ENCODE measurements at regions not wholly inside any gene's neighbourhood (a gene's known extent, or its start where the extent isn't known, plus 50 kb on each side); places are given as distances from the start of the nearest gene placed in this dataset.

DNA sequence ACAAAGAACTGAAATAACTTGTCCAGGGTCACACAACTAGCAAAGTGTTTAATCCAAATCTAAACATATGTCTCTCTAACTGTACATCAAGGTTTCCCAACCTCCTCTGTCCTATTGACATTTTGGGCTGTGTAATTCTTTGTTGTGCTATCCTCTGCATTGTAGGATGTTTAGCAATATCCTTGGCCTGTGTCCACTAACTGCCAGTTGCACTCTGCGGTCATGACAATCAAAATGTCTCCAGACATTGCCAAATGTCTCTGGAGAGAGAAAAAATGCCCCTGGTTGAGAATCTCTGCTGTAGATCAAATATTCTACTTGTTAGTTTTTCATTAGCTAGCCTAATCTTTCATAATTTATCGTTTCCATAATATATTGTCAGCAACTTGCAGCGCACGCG is 353.4 kb upstream of the NEGR1 start:
- TF ChIP-seq, protein P1, sequence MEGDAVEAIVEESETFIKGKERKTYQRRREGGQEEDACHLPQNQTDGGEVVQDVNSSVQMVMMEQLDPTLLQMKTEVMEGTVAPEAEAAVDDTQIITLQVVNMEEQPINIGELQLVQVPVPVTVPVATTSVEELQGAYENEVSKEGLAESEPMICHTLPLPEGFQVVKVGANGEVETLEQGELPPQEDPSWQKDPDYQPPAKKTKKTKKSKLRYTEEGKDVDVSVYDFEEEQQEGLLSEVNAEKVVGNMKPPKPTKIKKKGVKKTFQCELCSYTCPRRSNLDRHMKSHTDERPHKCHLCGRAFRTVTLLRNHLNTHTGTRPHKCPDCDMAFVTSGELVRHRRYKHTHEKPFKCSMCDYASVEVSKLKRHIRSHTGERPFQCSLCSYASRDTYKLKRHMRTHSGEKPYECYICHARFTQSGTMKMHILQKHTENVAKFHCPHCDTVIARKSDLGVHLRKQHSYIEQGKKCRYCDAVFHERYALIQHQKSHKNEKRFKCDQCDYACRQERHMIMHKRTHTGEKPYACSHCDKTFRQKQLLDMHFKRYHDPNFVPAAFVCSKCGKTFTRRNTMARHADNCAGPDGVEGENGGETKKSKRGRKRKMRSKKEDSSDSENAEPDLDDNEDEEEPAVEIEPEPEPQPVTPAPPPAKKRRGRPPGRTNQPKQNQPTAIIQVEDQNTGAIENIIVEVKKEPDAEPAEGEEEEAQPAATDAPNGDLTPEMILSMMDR (IDR thresholded peaks at IDR 0.05) = no peak
- TF ChIP-seq POLR2A (IDR thresholded peaks at IDR 0.05) = no peak
- intact Hi-C loops (cut with DNase I) = no loop called here
- WGBS, 4 donors = 68 to 90% (median 72%) methylated on average over 5 of the region's 5 CpGs

DNA sequence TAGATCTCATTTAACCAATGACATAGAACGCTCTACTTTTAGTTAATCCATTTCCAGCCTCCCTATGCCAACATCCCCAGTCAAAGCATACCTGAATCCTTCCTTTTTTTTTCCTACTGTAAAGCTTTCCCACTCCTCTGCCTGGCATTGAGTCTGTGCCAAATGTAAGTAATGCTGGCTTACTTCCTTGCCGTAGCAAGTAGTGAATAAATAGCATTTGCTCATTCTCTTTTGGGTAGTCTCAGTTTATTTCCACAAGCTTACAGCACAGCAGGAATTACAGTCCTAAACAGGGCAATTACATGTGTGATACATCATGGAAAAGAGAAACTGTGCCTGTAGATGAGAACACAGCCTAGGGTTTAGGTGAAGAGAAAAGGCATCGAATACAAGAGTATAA is 352.6 kb upstream of the NEGR1 start:
- ATAC-seq = no peak
- Histone ChIP-seq H3K4me1 (no peaks in the 10 kb centered on the region), H3K36me3 (no peaks in the 10 kb centered on the region), H3K27ac (no peak overlapping the region), H3K9me3 (no peaks in the 10 kb centered on the region), H3K27me3 (no peaks in the 10 kb centered on the region), H3K4me3 (no peak overlapping the region)
- no peak for DNase-seq
- intact Hi-C loops (cut with DNase I) = no loop called here
- TF ChIP-seq, protein P1 (IDR thresholded peaks at IDR 0.05) = no peak
- TF ChIP-seq POLR2A (IDR thresholded peaks at IDR 0.05) = no peak
- 74 to 87% (median 75%) methylated on average over 3 of the region's 3 CpGs for WGBS, 4 donors

More for the DNA sequence above, 353.4 kb upstream of the NEGR1 start:
- DNase-seq = no peak
- no peak overlapping the region for H3K4me3 ChIP-seq
- no peaks in the 10 kb centered on the region for H3K36me3 ChIP-seq
- H3K9me3 ChIP-seq = no peaks in the 10 kb centered on the region
- no peak for ATAC-seq
- H3K27me3 ChIP-seq = no peaks in the 10 kb centered on the region
- no peak overlapping the region for H3K27ac ChIP-seq
- no peaks in the 10 kb centered on the region for H3K4me1 ChIP-seq

DNA sequence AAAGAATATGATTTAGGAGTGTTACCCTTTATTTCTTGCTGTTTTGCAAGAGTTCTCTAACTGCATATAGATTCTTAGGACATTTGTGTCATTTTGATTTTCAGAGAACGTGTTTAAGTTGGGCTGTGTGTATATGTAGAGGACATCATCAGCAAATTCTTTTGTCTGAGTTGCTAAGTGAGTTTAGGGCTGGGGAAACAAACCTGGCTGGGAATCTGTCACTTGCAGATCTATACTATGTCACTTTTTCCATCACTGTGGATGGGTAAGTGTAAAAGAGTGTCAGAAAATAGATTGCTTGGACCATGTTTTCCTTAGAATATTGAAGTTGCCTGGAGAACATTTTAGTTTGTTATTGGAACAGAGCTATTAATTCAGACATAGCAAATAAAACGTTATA is 349.1 kb upstream of the NEGR1 start:
- no peak for ATAC-seq

DNA sequence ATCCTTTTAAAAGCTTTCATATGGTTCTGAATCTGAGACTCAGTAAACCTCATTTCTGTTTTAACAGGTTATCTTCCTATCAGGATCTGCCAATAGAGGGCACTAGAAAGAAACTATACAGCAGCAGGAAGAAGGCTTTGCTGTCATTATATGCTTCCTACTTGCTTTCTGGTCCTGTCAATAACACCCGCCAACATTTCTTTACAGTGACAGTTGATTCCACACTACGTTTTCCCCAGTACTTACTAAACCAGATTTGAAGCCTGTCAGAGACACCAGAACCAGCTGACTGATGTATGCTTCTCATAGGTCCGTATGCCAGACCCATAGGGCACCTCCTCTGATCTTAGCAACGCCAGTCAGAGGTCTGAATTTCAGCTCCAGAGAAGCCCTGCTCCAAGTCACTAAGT is 341.0 kb upstream of the NEGR1 start:
- no peak overlapping the region for H3K27ac ChIP-seq
- intact Hi-C loops (cut with DNase I) = no loop called here
- H3K4me1 ChIP-seq = no peaks in the 10 kb centered on the region
- no peaks in the 10 kb centered on the region for H3K27me3 ChIP-seq
- peak overlapping the region in 9 of 12 donors; percentile 22 to 47 (median 38) for H3K4me3 ChIP-seq
- H3K9me3 ChIP-seq = no peaks in the 10 kb centered on the region
- WGBS, 4 donors = 19 to 21% (median 20%) methylated on average over 4 of the region's 4 CpGs
- no peak for TF ChIP-seq POLR2A (IDR thresholded peaks at IDR 0.05)
- TF ChIP-seq, protein P1 (IDR thresholded peaks at IDR 0.05) = peak; percentile 30 to 61 (median 41)
- H3K36me3 ChIP-seq = no peaks in the 10 kb centered on the region
- no peak for DNase-seq
- peak in 3 of 4 donors; percentile 49 to 79 (median 68) for ATAC-seq

More for the DNA sequence above, 349.1 kb upstream of the NEGR1 start:
- TF ChIP-seq POLR2A (IDR thresholded peaks at IDR 0.05) = no peak
- TF ChIP-seq, protein P1 (IDR thresholded peaks at IDR 0.05) = no peak
- Histone ChIP-seq H3K27me3 (no peaks in the 10 kb centered on the region), H3K9me3 (no peaks in the 10 kb centered on the region), H3K27ac (no peak overlapping the region), H3K4me3 (no peak overlapping the region), H3K4me1 (no peaks in the 10 kb centered on the region), H3K36me3 (no peaks in the 10 kb centered on the region)
- intact Hi-C loops (cut with DNase I) = no loop called here
- WGBS, 4 donors = 37 to 57% (median 47%) methylated on average over 2 of the region's 2 CpGs
- DNase-seq = no peak

Data from heart left ventricle (tissue), 16 donors.